GM21717 (cell line): ENCODE measurements at regions not wholly inside any gene's neighbourhood (a gene's known extent, or its start where the extent isn't known, plus 50 kb on each side); places are given as distances from the start of the nearest gene placed in this dataset.
"Not testable (repeated sequence)": the region's sequence is repeated elsewhere in the genome, so short reads cannot be mapped to it uniquely, and the experiment has no call there.

Experiments
- ATAC-seq: cut with Tn5 transposase; IDR thresholded peaks from one replicate; pipeline ENCODE4 v1.9.1; 2021; ENCODE audit warnings: mild to moderate bottlenecking, moderate library complexity; ENCODE audit not compliant: unreplicated experiment

- not testable (repeated sequence) for ATAC-seq
Observed at GRCh38 chr7:101679653-101680173, 50.6 kb upstream of the MYL10 start.

GRCh38 chr7:101680406-101681145 is 51.5 kb upstream of the MYL10 start:
- ATAC-seq = no peak

GRCh38 chr7:101681170-101682007 is 52.3 kb upstream of the MYL10 start:
- ATAC-seq = no peak

GRCh38 chr7:101684983-101685330 is 55.9 kb upstream of the MYL10 start:
- no peak for ATAC-seq

GRCh38 chr7:101686030-101686429 is 56.9 kb upstream of the MYL10 start:
- no peak for ATAC-seq

- no peak for ATAC-seq
Observed at GRCh38 chr7:101687081-101687480, 58.0 kb upstream of the MYL10 start.

- ATAC-seq = no peak
Observed at GRCh38 chr7:101687791-101688182, 58.7 kb upstream of the MYL10 start.

- peak; percentile 50 for ATAC-seq
Observed at GRCh38 chr7:101688183-101688831, 59.2 kb upstream of the MYL10 start.

GRCh38 chr7:101688995-101689907 is 60.2 kb upstream of the MYL10 start:
- no peak for ATAC-seq

- no peak for ATAC-seq
Observed at GRCh38 chr7:101690061-101690460, 61.0 kb upstream of the MYL10 start.

- ATAC-seq = no peak
Observed at GRCh38 chr7:101691822-101692384, 62.8 kb upstream of the MYL10 start.

GRCh38 chr7:101693498-101694091 is 64.5 kb upstream of the MYL10 start:
- no peak for ATAC-seq

- ATAC-seq = no peak
Observed at GRCh38 chr7:101698964-101699363, 69.9 kb upstream of the MYL10 start.

- no peak for ATAC-seq
Observed at GRCh38 chr7:101699399-101699798, 70.3 kb upstream of the MYL10 start.

GRCh38 chr7:101699881-101700823 is 71.1 kb upstream of the MYL10 start:
- ATAC-seq = no peak

GRCh38 chr7:101701153-101701794 is 72.2 kb upstream of the MYL10 start:
- ATAC-seq = no peak

- ATAC-seq = no peak
Observed at GRCh38 chr7:101702362-101702850, 73.3 kb upstream of the MYL10 start.

GRCh38 chr7:101705331-101705730 is 76.2 kb upstream of the MYL10 start:
- ATAC-seq = no peak
